Esophagus muscularis mucosa (tissue), 4 donors: ENCODE measurements at regions not wholly inside any gene's neighbourhood (a gene's known extent, or its start where the extent isn't known, plus 50 kb on each side); places are given as distances from the start of the nearest gene placed in this dataset.

ENCODE experiments used
- DNase-seq: peaks from one replicate; pipeline ENCODE4 v3.0.0-alpha.2; 2017; ENCODE audit errors: extremely low spot score
- H3K27ac ChIP-seq, 4 donors: fragments of 200-600 bp; sonication (generic); replicated peaks in 1 of 4; 1 replicate in 3 of 4; 2 replicates in 1 of 4; pipeline ENCODE4 v1.5.1; 2016 to 2019; ENCODE audit warnings: mild to moderate bottlenecking in 1 of 4
- H3K27me3 ChIP-seq, 4 donors: fragments of 200-600 bp; sonication (generic); one replicate each; pipeline versions ENCODE4 v1.5.1 to v1.6.0; 2016 to 2019
- H3K36me3 ChIP-seq, 4 donors: fragments of 200-600 bp; sonication (generic); one replicate each; pipeline ENCODE4 v1.5.1; 2016 to 2019
- H3K4me1 ChIP-seq, 4 donors: fragments of 200-600 bp; sonication (generic); one replicate each; pipeline ENCODE4 v1.5.1; 2016 to 2019
- H3K4me3 ChIP-seq, 4 donors: fragments of 200-600 bp; sonication (generic); 1 replicate in 2 of 4; 2 replicates in 2 of 4; pipeline ENCODE4 v1.5.1; 2016 to 2019; ENCODE audit warnings: mild to moderate bottlenecking in 4 of 4, moderate library complexity in 1 of 4
- H3K9me3 ChIP-seq, 4 donors: fragments of 200-600 bp; sonication (generic); 1 replicate in 3 of 4; 2 replicates in 1 of 4; pipeline ENCODE4 v1.5.1; 2016 to 2019
- EP300 ChIP-seq: sonication (generic); formaldehyde crosslinking; IDR thresholded peaks from one replicate; pipeline ENCODE4 v1.6.1; 2017; ENCODE audit warnings: antibody characterized with exemption
- POLR2A ChIP-seq: fragments of 450-650 bp; IDR thresholded peaks from one replicate; pipeline ENCODE4 v1.6.1; 2017; ENCODE audit warnings: antibody characterized with exemption, moderate library complexity, mild to moderate bottlenecking, low read depth
- POLR2AphosphoS5 ChIP-seq, 2 donors: sonication (generic); formaldehyde crosslinking; IDR thresholded peaks; one replicate each; pipeline ENCODE4 v1.6.1; 2017; ENCODE audit warnings: antibody characterized with exemption in 2 of 2
- WGBS: methylation state at CpG from one replicate; pipeline ENCODE4 v1.1.5; 2018; 5-methylcytosine and 5-hydroxymethylcytosine counted together
- intact Hi-C: fragments of 100-400 bp; cut with DNase I; formaldehyde crosslinking; loops from one replicate; pipeline ENCODE4 v1.15.1; 2023
- TF ChIP-seq, protein P1 (sequence below), 3 experiments: fragments of 200-600 bp in 2 of 3; fragments of 450-650 bp in 1 of 3; sonication (generic) in 2 of 3; IDR thresholded peaks; one replicate each; pipeline ENCODE4 v1.5.1; 2017 to 2019; ENCODE audit warnings: antibody characterized with exemption in 3 of 3, mild to moderate bottlenecking in 2 of 3, moderate library complexity in 1 of 3

- H3K9me3 ChIP-seq: peaks cover 0 to 8% (median 0%) of the 10 kb centered on the region in 4 donors
- TF ChIP-seq POLR2A: no peak
- no peak for TF ChIP-seq POLR2AphosphoS5 (IDR thresholded peaks at IDR 0.05)
- no peak for TF ChIP-seq EP300
- TF ChIP-seq, protein P1, sequence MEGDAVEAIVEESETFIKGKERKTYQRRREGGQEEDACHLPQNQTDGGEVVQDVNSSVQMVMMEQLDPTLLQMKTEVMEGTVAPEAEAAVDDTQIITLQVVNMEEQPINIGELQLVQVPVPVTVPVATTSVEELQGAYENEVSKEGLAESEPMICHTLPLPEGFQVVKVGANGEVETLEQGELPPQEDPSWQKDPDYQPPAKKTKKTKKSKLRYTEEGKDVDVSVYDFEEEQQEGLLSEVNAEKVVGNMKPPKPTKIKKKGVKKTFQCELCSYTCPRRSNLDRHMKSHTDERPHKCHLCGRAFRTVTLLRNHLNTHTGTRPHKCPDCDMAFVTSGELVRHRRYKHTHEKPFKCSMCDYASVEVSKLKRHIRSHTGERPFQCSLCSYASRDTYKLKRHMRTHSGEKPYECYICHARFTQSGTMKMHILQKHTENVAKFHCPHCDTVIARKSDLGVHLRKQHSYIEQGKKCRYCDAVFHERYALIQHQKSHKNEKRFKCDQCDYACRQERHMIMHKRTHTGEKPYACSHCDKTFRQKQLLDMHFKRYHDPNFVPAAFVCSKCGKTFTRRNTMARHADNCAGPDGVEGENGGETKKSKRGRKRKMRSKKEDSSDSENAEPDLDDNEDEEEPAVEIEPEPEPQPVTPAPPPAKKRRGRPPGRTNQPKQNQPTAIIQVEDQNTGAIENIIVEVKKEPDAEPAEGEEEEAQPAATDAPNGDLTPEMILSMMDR (IDR thresholded peaks at IDR 0.05): no peak
- intact Hi-C loops: no loop called here
- H3K27me3 ChIP-seq: no peaks in the 10 kb centered on the region
- H3K4me3 ChIP-seq: no peak overlapping the region
- 100% methylated on average over 1 of the region's 1 CpG for WGBS
- no peak for DNase-seq
- H3K27ac ChIP-seq: no peak overlapping the region
- H3K4me1 ChIP-seq: no peaks in the 10 kb centered on the region
- no peaks in the 10 kb centered on the region for H3K36me3 ChIP-seq
Measured at GRCh38 chr12:91394903-91395302, 212.3 kb upstream of the DCN start.

DNA sequence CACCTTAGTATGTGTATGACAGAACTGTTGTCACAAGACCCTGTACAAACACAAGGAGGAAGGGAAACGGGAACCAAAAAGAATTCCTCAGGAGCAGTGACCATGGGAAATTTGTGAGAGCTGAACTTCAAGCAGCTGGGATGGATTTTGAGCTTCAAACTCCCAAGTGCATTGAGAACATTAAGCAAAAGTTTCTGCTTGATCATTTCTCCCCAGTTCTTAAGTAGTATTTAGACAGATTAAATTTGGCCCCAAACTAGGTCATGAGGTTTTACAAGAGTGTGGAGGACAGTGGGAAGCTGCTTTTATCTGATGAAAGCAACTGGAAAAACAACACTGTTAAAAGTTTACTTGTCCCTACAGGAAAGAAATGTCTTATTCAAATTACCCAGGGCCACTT, 206.0 kb upstream of the DCN start:
- no peak for TF ChIP-seq POLR2AphosphoS5 (IDR thresholded peaks at IDR 0.05)
- TF ChIP-seq EP300: no peak
- TF ChIP-seq, protein P1 (IDR thresholded peaks at IDR 0.05): no peak
- TF ChIP-seq POLR2A: no peak
- no peak for DNase-seq
- intact Hi-C loops: loop anchor here (10.0 kb wide), 1 partner anchor 1256 kb away; no protein-coding TSS in a partner anchor
- Histone ChIP-seq H3K9me3 (peaks cover 0 to 8% (median 0%) of the 10 kb centered on the region in 4 donors), H3K4me3 (no peak overlapping the region), H3K27ac (no peak overlapping the region), H3K36me3 (no peaks in the 10 kb centered on the region), H3K27me3 (no peaks in the 10 kb centered on the region), H3K4me1 (no peaks in the 10 kb centered on the region)
- WGBS: 53% methylated on average over 1 of the region's 1 CpG

DNA sequence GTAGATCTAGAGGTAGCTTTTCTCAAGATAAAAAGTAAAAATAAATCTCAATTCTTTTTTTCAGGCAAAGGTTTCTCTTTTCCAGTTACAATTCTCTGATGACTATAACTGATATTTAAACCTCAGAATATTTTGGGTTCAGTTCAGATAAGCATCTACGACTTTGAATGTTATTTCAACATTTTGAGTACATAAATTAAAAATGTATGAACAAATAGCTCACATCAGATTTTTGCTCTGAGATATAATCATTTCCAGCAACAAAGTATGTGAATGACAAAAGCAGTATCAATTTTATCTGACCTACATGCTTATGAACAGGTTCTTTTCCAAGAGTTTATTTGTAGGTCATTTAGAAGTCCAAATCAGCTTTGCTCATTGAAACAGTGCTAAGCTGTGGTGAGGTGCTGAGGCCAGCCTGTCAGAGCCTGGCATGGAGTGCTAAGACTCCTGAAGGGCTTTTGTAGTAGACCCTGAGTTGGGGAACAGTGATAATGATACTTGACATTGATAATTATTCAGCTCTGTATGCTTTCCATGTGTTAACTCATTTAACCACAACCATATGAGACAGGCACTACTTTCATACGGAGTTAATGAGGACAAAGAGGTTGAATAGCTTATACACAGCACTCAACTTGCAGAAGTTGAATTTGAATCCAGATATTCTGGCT, 205.0 kb upstream of the DCN start:
- intact Hi-C loops: loop anchor here (10.0 kb wide), 1 partner anchor 1257 kb away; no protein-coding TSS in a partner anchor
- Histone ChIP-seq H3K4me1 (no peaks in the 10 kb centered on the region), H3K4me3 (no peak overlapping the region), H3K9me3 (peaks cover 0 to 8% (median 0%) of the 10 kb centered on the region in 4 donors), H3K36me3 (no peaks in the 10 kb centered on the region), H3K27ac (no peak overlapping the region), H3K27me3 (no peaks in the 10 kb centered on the region)
- 86% methylated on average over 2 of the region's 2 CpGs for WGBS
- TF ChIP-seq, protein P1 (IDR thresholded peaks at IDR 0.05): no peak
- TF ChIP-seq EP300: no peak
- TF ChIP-seq POLR2AphosphoS5 (IDR thresholded peaks at IDR 0.05): no peak
- TF ChIP-seq POLR2A: no peak
- DNase-seq: no peak

DNA sequence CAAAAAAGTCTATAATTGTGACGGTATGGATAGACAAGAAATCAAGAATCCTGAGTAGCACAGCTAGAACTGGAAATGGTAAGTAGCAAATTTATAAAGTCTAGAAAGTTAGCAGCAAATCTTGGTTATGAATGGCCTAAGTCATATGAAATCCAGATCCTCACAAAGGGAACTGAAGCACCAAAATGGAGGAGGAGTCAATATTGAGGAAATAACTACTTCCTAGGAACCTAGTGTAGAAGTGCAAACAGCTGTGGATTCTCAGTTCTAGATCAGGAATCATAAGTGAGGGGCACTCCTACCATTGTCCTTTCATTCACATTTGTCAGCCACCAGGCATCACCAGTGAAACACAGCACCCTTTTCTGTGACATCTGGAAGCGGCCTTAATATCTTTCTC, 202.2 kb upstream of the DCN start:
- TF ChIP-seq POLR2AphosphoS5 (IDR thresholded peaks at IDR 0.05) (no peak), POLR2A (no peak), EP300 (no peak)
- TF ChIP-seq, protein P1 (IDR thresholded peaks at IDR 0.05): no peak
- DNase-seq: no peak
- Histone ChIP-seq H3K27me3 (no peaks in the 10 kb centered on the region), H3K4me3 (no peak overlapping the region), H3K27ac (no peak overlapping the region), H3K4me1 (peaks cover 0 to 7% (median 6%) of the 10 kb centered on the region in 4 donors), H3K9me3 (no peaks in the 10 kb centered on the region), H3K36me3 (no peaks in the 10 kb centered on the region)
- 75% methylated on average over 2 of the region's 2 CpGs for WGBS
- intact Hi-C loops: loop anchor here (5.0 to 10.0 kb wide), 2 partner anchors 1187 to 1260 kb away; no protein-coding TSS in a partner anchor
